ENCODE measurements at regions not wholly inside any gene's neighbourhood (a gene's known extent, or its start where the extent isn't known, plus 50 kb on each side); places are given as distances from the start of the nearest gene placed in this dataset.

- FAIRE-seq = no peak
- no peak overlapping the region for H3K4me3 ChIP-seq (ENCODE audit: low read depth, low read length)
- no peak for DNase-seq (ENCODE audit: low read depth)
- no peaks in the 10 kb centered on the region for H3K27me3 ChIP-seq (ENCODE audit: control insufficient read depth, insufficient read depth, low read length)
- H3K36me3 ChIP-seq (ENCODE audit: control insufficient read depth, insufficient read depth, low read length) = no peaks in the 10 kb centered on the region
- TF ChIP-seq CTCF (IDR thresholded peaks at IDR 0.05; ENCODE audit: insufficient read depth, low read length, severe bottlenecking) = no peak
Measured at GRCh38 chr12:46457958-46458357, 85.4 kb upstream of the SLC38A2 start.

DNA sequence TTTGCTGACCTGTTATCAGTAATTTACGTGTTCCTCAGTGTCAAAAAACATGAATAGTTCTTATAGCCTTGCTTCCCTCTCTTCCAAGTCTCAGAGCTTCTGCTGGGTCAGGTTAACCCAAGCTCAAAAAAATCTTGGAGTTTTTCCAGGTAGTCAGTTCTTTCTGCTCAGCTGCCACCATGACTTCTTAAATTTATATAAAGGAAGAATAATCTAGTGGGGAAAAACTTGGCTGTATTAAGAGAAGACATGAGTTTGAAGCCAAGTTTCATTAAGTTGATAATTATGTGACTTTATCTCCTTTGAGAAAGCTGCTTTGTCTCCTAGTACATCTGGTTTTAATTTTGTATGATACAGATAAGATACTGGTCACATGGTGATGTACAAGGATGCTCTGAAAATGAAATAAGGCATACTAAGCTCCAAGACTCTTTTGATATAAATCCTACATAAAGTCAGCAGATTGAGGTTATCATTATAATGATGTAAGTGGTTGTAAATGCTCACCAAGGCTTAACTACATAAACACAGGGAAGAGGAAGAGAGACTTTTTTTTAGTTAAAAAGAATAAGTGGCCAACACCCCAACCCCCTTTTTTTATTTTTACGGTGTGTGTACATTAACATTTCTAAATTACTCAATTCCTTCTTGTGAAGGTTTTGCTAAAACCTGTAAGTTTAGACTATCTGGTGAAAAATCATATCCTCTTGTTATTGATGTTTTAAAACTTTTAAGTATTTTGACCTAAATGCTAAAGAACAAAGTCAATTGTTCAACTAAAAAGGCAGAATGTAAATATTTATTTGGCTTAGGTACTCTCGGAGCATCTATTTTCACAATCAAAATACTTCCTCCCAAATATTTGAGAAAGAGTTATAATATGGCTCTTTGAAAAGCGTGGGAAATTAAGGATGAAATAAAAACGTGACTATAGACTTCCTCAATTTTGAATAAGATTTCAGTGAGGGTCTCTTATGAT, 84.1 kb upstream of the SLC38A2 start:
- Histone ChIP-seq H3K4me3 (ENCODE audit: low read depth, low read length) (no peak overlapping the region), H3K36me3 (ENCODE audit: control insufficient read depth, insufficient read depth, low read length) (no peaks in the 10 kb centered on the region), H3K27me3 (ENCODE audit: control insufficient read depth, insufficient read depth, low read length) (no peaks in the 10 kb centered on the region)
- DNase-seq (ENCODE audit: low read depth) = no peak
- FAIRE-seq = no peak
- TF ChIP-seq CTCF (IDR thresholded peaks at IDR 0.05; ENCODE audit: insufficient read depth, low read length, severe bottlenecking) = no peak

DNA sequence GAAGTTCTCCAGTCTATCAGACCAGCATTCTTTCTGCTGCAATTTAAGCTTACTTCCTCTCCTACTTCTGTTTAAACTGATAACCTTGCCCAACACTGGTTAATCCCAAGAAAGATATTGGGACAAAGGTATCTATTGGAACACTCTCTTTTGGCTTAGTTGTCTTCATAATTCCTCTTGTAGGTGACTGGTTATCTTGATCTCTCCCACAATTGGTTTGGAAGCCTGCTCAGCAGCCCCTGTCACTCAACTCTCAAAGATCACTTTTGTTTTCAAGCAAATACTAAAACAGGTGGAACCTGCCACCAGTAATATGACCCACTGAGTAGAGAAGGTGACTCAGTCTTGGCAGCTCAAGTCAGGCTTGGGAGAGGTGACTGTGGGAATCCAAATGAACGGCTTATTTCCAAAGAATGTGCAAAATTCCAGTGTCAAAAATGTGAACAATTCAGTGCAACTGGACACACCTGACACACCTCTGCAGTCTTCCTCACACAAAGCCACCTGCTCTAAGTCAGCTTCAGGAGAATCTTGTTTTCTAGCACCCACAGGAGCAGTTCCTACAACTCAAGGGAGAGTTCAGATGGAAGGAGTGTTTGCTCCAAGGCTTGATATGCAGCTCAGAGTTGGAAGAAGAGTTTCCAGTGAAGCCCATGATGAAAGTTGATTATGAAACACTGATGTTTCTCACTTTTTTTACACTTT, 83.2 kb upstream of the SLC38A2 start:
- H3K4me3 ChIP-seq (ENCODE audit: low read depth, low read length) = no peak overlapping the region
- FAIRE-seq = peak; percentile 60

DNA sequence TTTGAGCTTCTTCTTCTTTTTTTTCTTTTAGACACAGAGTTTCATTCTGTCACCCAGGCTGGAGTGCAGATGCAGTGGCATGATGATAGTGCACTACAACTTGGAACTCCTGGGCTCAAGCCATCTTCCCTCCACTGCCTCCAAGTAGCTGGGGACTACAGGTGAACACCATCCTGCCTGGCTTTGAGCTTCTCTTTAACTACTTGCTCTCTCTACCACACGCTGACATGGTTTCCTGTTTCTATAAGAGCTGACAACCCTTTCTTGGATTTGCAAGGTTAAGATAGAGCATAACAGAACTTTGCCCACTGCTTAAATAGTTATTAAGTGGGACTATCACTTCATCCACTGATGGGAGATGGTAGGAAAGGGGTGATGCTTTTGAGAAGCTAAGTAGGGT, 82.4 kb upstream of the SLC38A2 start:
- DNase-seq (ENCODE audit: low read depth) (no peak), FAIRE-seq (no peak)
- Histone ChIP-seq H3K27me3 (ENCODE audit: control insufficient read depth, insufficient read depth, low read length) (no peaks in the 10 kb centered on the region), H3K4me3 (ENCODE audit: low read depth, low read length) (no peak overlapping the region), H3K36me3 (ENCODE audit: control insufficient read depth, insufficient read depth, low read length) (no peaks in the 10 kb centered on the region)
- no peak for TF ChIP-seq CTCF (IDR thresholded peaks at IDR 0.05; ENCODE audit: insufficient read depth, low read length, severe bottlenecking)

More for the DNA sequence above, 83.2 kb upstream of the SLC38A2 start:
- H3K27me3 ChIP-seq (ENCODE audit: control insufficient read depth, insufficient read depth, low read length) = no peaks in the 10 kb centered on the region
- DNase-seq (ENCODE audit: low read depth) = peak; percentile 84
- no peaks in the 10 kb centered on the region for H3K36me3 ChIP-seq (ENCODE audit: control insufficient read depth, insufficient read depth, low read length)
- TF ChIP-seq CTCF (IDR thresholded peaks at IDR 0.05; ENCODE audit: insufficient read depth, low read length, severe bottlenecking) = no peak

DNA sequence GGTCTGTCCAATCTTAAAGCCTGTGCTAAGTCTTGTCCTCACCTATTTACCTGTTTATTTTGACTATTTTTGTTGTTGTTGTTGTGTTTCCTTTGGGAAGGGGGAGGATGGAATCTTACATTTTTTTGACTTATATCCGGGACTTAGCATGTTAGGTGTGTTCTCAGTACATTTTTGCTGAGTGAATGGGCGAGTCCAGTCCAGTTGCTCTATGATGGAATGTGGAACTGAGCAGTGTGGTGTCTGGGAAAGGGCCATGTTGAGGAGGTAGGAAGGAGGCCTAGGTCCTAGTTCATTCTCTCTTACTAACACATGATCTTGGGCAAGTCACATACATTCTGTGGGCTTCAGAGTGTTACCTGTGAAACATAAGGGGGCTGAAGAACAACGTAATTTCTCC, 80.9 kb upstream of the SLC38A2 start:
- DNase-seq (ENCODE audit: low read depth) (peak; percentile 86), FAIRE-seq (peak; percentile 47)
- no peaks in the 10 kb centered on the region for H3K36me3 ChIP-seq (ENCODE audit: control insufficient read depth, insufficient read depth, low read length)
- no peak overlapping the region for H3K4me3 ChIP-seq (ENCODE audit: low read depth, low read length)
- H3K27me3 ChIP-seq (ENCODE audit: control insufficient read depth, insufficient read depth, low read length) = no peaks in the 10 kb centered on the region
- no peak for TF ChIP-seq CTCF (IDR thresholded peaks at IDR 0.05; ENCODE audit: insufficient read depth, low read length, severe bottlenecking)

Measured in bronchial epithelial cell (primary cell).